ENCODE measurements at regions not wholly inside any gene's neighbourhood (a gene's known extent, or its start where the extent isn't known, plus 50 kb on each side); places are given as distances from the start of the nearest gene placed in this dataset.
"Not testable (repeated sequence)": the region's sequence is repeated elsewhere in the genome, so short reads cannot be mapped to it uniquely, and the experiment has no call there.

DNA sequence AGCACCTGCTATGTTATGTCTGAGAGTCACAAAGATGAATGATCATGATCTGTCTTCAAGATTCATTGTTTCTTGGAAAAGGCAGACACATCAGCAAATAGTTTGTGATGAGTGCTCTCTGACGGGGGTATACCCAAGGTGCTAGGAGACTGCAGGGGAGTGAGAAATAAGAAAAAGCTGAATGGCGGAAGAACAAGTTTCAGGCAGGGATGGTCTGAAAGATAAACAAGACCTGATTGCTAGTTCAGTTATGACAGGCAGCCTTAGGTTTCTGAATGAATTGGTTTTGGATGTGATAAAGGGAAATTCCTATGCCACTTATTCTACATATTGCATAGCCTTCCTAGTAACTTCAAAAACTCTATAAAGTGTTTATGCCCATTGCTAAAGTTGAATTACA lies 327.0 kb upstream of the DKK2 start:
- no peak overlapping the region for H3K4me3 ChIP-seq (ENCODE audit: low read depth, low read length)
- no peak for DNase-seq (ENCODE audit: low read depth)
- TF ChIP-seq, protein P1, sequence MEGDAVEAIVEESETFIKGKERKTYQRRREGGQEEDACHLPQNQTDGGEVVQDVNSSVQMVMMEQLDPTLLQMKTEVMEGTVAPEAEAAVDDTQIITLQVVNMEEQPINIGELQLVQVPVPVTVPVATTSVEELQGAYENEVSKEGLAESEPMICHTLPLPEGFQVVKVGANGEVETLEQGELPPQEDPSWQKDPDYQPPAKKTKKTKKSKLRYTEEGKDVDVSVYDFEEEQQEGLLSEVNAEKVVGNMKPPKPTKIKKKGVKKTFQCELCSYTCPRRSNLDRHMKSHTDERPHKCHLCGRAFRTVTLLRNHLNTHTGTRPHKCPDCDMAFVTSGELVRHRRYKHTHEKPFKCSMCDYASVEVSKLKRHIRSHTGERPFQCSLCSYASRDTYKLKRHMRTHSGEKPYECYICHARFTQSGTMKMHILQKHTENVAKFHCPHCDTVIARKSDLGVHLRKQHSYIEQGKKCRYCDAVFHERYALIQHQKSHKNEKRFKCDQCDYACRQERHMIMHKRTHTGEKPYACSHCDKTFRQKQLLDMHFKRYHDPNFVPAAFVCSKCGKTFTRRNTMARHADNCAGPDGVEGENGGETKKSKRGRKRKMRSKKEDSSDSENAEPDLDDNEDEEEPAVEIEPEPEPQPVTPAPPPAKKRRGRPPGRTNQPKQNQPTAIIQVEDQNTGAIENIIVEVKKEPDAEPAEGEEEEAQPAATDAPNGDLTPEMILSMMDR (IDR thresholded peaks at IDR 0.05; ENCODE audit: insufficient read depth, low read length), result no peak

DNA sequence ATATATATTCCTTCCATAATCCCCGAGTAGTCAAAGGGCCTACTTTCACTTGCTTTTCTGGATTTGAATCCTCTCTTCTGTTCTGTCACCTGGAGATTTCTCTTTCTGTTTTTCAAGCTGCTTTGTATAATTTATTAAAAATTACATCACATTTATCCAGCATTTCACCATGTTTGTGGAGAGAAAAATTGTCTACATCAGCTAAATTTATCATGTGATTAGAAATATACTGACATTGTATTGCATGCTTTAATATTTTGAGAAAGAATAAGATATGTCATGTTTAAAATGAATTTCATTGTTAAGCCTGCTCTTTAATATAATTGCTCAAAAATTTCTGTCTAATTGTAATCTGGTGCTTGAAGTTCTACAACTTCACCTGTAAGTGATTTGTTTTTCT lies 323.1 kb upstream of the DKK2 start:
- DNase-seq (ENCODE audit: low read depth), result no peak
- TF ChIP-seq, protein P1 (IDR thresholded peaks at IDR 0.05; ENCODE audit: insufficient read depth, low read length), result no peak
- H3K4me3 ChIP-seq (ENCODE audit: low read depth, low read length), result no peak overlapping the region

DNA sequence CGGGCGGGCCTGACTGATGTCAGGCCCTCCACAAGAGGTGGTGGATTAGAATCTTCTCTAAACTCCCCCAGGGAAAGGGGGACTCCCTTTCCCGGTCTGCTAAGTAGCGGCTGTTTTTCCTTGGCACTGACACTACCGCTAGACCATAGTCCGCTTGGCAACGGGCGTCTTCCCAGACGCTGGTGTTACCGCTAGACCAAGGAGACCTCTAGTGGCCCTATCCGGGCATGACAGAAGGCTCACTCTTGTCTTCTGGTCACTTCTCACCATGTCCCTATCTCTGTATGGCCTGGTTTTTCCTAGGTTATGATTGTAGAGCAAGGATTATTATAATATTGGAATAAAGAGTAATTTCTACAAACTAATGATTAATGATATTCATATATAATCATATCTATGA lies 318.2 kb upstream of the DKK2 start:
- H3K4me3 ChIP-seq (ENCODE audit: low read depth, low read length), result not testable (repeated sequence)
- peak; percentile 9 for DNase-seq (ENCODE audit: low read depth)
- TF ChIP-seq, protein P1 (IDR thresholded peaks at IDR 0.05; ENCODE audit: insufficient read depth, low read length), result peak; percentile 45

DNA sequence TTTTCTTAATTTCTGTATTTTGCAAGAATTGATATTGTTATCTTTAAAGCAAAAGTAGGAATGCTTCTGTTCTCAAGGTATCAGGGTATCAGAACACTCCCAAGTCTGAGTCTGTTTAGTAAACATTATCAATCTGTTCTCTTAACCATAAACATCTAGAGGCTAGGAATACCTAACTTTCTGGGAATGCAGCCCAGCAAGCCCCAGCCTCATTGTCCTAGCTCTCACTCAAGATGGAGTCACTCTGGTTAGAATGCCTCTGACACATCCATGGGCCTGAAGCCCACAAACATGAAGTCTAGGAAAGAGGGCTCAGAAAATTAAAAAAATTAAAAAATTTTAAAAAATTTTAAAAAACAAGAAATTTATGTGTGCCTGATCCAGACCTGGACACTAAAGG lies 315.1 kb upstream of the DKK2 start:
- TF ChIP-seq, protein P1 (IDR thresholded peaks at IDR 0.05; ENCODE audit: insufficient read depth, low read length), result no peak
- DNase-seq (ENCODE audit: low read depth), result no peak

DNA sequence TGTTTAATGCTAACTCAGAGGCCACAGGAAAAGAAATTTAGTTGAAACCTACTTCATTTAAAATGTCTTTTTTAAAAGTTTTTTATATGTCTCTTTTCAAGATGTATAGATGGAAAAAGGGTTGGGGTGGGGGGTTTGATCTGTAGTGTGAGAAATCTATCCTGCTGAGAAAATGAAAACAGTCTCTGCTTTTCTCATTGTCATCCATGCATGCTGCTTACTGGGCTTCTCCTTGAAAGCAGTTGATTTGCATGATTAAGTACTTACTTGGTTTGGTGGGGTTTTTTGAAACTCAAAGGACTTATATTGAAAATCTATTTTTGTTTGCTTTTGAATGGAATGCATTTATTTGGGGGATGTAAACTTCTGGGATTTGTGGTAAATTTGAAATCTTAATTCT lies 313.6 kb upstream of the DKK2 start:
- TF ChIP-seq, protein P1 (IDR thresholded peaks at IDR 0.05; ENCODE audit: insufficient read depth, low read length), result no peak
- H3K4me3 ChIP-seq (ENCODE audit: low read depth, low read length), result no peak overlapping the region
- DNase-seq (ENCODE audit: low read depth), result no peak

More for the DNA sequence above, 315.1 kb upstream of the DKK2 start:
- no peak overlapping the region for H3K4me3 ChIP-seq (ENCODE audit: low read depth, low read length)

DNA sequence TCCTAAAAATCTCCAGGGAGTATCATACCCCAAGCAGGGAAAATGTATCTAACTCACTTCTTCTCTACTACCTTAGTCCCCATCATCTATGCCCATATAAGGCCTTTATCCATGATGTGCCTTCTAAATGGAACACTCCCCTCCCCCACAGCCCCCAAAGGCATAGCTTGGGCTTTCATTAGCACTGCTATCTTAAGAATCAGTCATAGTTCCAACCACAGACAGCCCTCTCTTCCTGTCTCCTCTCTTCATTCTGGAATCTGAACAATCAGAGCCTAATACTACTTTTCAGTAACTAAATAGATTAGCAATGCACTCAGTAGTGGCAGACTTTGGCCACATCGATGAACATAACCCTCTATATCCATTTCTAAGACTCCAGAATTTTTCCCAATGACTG lies 313.2 kb upstream of the DKK2 start:
- DNase-seq (ENCODE audit: low read depth), result no peak
- no peak overlapping the region for H3K4me3 ChIP-seq (ENCODE audit: low read depth, low read length)
- TF ChIP-seq, protein P1 (IDR thresholded peaks at IDR 0.05; ENCODE audit: insufficient read depth, low read length), result no peak
